Large intestine (tissue), 3 donors: ENCODE measurements at regions not wholly inside any gene's neighbourhood (a gene's known extent, or its start where the extent isn't known, plus 50 kb on each side); places are given as distances from the start of the nearest gene placed in this dataset.
A peak's percentile ranks its signal among the peaks of the same experiment; 100 is the strongest.

ENCODE experiments used
- DNase-seq, 2 donors: peaks; one replicate each; pipeline versions ENCODE4 v3.0.0 to v3.0.0-alpha.2; 2013
- H3K27ac ChIP-seq: one replicate; pipeline ENCODE4 v1.5.1; 2013; ENCODE audit warnings: low read length
- H3K27me3 ChIP-seq: 2 replicates; pipeline ENCODE4 v1.6.1; 2013; ENCODE audit warnings: low read length; ENCODE audit not compliant: control insufficient read depth, insufficient read depth
- H3K36me3 ChIP-seq: 2 replicates; pipeline ENCODE4 v1.6.1; 2013; ENCODE audit warnings: low read length; ENCODE audit not compliant: control insufficient read depth, insufficient read depth
- H3K4me1 ChIP-seq: one replicate; pipeline ENCODE4 v1.6.1; 2013; ENCODE audit warnings: low read length; ENCODE audit not compliant: control insufficient read depth, insufficient read depth
- H3K4me3 ChIP-seq: one replicate; pipeline ENCODE4 v1.5.1; 2013; ENCODE audit warnings: low read length
- H3K9me3 ChIP-seq: one replicate; pipeline ENCODE4 v1.6.1; 2013; ENCODE audit warnings: mild to moderate bottlenecking, low read depth, low read length, moderate library complexity; ENCODE audit not compliant: control insufficient read depth
- WGBS: methylation state at CpG from one replicate; pipeline ENCODE4 v1.1.5; 2013; ENCODE audit warnings: low lambda C conversion rate; ENCODE audit not compliant: insufficient coverage; 5-methylcytosine and 5-hydroxymethylcytosine counted together

- H3K9me3 ChIP-seq, result peaks cover 9% of the 10 kb centered on the region
- no peaks in the 10 kb centered on the region for H3K27me3 ChIP-seq
- DNase-seq, result no peak
- no peaks in the 10 kb centered on the region for H3K36me3 ChIP-seq
- H3K4me1 ChIP-seq, result no peaks in the 10 kb centered on the region
- H3K27ac ChIP-seq, result no peak overlapping the region
- 75% methylated on average over 1 of the region's 2 CpGs for WGBS
- no peak overlapping the region for H3K4me3 ChIP-seq
Observed at GRCh38 chr18:39620551-39621168, 2055.1 kb upstream of the CELF4 start.

GRCh38 chr18:39618265-39619003 lies 2052.8 kb upstream of the CELF4 start:
- no CpG with 5 or more reads among the region's 33 CpGs for WGBS
- no peak for DNase-seq
- H3K9me3 ChIP-seq, result peaks cover 9% of the 10 kb centered on the region
- H3K27me3 ChIP-seq, result no peaks in the 10 kb centered on the region
- no peak overlapping the region for H3K27ac ChIP-seq
- no peaks in the 10 kb centered on the region for H3K36me3 ChIP-seq
- no peaks in the 10 kb centered on the region for H3K4me1 ChIP-seq
- no peak overlapping the region for H3K4me3 ChIP-seq

- 90% methylated on average over 1 of the region's 3 CpGs for WGBS
Observed at GRCh38 chr18:39611381-39612100, 2045.9 kb upstream of the CELF4 start.

DNA sequence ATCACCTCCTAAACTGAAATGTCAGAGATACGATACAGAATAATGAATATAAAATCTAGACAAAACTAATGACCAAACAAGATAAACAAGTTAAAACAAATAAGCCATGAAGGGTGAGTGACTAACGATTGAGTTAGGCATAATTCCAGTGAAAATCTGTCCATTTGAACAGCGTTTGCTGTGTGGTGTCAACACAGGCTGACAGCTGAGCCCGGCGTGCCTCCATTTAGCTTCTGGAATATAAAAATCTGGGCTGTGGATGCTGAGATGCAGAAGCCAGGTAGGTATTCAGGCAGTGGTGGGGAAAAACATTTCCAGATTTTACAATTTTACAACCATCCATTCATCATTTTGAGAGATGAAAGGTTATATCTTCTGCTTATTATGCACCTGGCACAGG lies 2041.4 kb upstream of the CELF4 start:
- no peak for DNase-seq
- Histone ChIP-seq H3K27ac (no peak overlapping the region), H3K4me1 (no peaks in the 10 kb centered on the region), H3K36me3 (no peaks in the 10 kb centered on the region), H3K27me3 (no peaks in the 10 kb centered on the region), H3K9me3 (no peaks in the 10 kb centered on the region), H3K4me3 (no peak overlapping the region)
- WGBS, result no CpG with 5 or more reads among the region's 5 CpGs

More at GRCh38 chr18:39611381-39612100, 2045.9 kb upstream of the CELF4 start:
- Histone ChIP-seq H3K27me3 (no peaks in the 10 kb centered on the region), H3K9me3 (no peaks in the 10 kb centered on the region), H3K27ac (no peak overlapping the region), H3K4me3 (no peak overlapping the region), H3K4me1 (no peaks in the 10 kb centered on the region), H3K36me3 (no peaks in the 10 kb centered on the region)
- no peak for DNase-seq

- no peaks in the 10 kb centered on the region for H3K9me3 ChIP-seq
- no peaks in the 10 kb centered on the region for H3K4me1 ChIP-seq
- 90% methylated on average over 2 of the region's 5 CpGs for WGBS
- no peak overlapping the region for H3K27ac ChIP-seq
- no peaks in the 10 kb centered on the region for H3K27me3 ChIP-seq
- no peak for DNase-seq
- H3K4me3 ChIP-seq, result no peak overlapping the region
- H3K36me3 ChIP-seq, result no peaks in the 10 kb centered on the region
Observed at GRCh38 chr18:39604836-39605235, 2039.2 kb upstream of the CELF4 start.

DNA sequence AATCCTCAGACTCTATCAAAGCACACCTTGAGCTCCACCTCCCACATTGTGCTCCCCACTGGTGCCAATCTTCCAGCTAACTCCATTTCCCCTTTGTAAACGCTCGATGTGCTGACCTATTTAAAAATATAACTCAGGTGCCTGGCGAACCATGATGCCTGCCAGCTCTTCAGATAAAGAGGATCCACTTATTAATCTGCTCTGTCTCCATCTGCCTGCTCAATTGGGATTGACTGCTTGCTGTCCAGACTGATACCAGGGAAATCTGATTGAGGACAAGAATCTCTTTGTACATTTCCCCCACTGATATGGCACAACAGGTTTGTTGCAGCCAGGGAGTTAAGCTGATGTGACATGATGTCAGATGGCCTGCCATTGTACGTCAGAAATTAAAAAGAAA lies 2036.5 kb upstream of the CELF4 start:
- Histone ChIP-seq H3K4me1 (peaks cover 1% of the 10 kb centered on the region), H3K4me3 (no peak overlapping the region), H3K27me3 (no peaks in the 10 kb centered on the region), H3K27ac (no peak overlapping the region), H3K9me3 (no peaks in the 10 kb centered on the region), H3K36me3 (no peaks in the 10 kb centered on the region)
- WGBS, result 80% methylated on average over 1 of the region's 4 CpGs
- no peak for DNase-seq

DNA sequence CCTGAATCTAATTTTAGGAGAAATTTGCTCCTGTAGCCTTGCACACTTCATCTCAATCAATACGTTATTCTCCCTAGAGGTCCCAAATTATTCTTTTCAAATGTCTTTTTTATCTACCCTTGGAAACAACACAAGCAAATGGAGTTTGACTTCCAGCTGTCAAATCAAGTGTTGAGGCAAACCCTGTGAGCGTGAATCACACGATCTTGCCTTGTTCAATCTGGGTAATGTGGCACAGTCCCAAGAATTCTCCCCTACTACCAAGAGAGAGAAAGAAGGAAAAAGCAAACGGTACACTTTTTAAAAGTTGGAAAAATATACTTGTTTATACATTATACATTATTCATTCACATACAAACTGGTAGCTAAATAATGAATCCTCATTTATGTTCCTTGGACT lies 2035.3 kb upstream of the CELF4 start:
- Histone ChIP-seq H3K4me1 (peaks cover 3% of the 10 kb centered on the region), H3K27me3 (no peaks in the 10 kb centered on the region), H3K36me3 (no peaks in the 10 kb centered on the region), H3K4me3 (no peak overlapping the region), H3K27ac (no peak overlapping the region), H3K9me3 (no peaks in the 10 kb centered on the region)
- no peak for DNase-seq
- 100% methylated on average over 1 of the region's 4 CpGs for WGBS

DNA sequence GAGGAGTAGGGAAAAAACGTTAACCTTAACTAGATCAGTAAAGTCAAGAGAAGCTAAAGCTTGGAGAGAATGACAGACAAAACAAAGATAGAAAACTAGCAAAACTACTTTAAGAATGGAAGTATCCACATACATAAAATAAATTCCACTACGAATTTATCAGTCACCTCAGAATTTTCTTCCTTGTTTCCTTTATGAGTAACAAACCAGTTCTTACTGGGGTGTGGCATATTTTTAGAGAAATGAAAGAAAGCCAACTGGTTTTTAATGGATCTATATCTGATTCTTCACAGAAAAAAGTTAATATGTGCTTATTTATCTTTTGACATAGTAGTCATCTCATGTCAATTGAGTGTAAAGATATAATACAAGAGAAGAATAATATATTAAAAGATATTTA lies 2033.7 kb upstream of the CELF4 start:
- WGBS, result 71% methylated on average over 1 of the region's 2 CpGs

GRCh38 chr18:39596891-39597290 lies 2031.3 kb upstream of the CELF4 start:
- no peaks in the 10 kb centered on the region for H3K36me3 ChIP-seq
- peak overlapping the region; percentile 26 for H3K27ac ChIP-seq
- 40% methylated on average over 3 of the region's 7 CpGs for WGBS
- no peak overlapping the region for H3K4me3 ChIP-seq
- H3K4me1 ChIP-seq, result peaks cover 3% of the 10 kb centered on the region
- peak; percentile 30 to 65 for DNase-seq
- H3K27me3 ChIP-seq, result no peaks in the 10 kb centered on the region
- no peaks in the 10 kb centered on the region for H3K9me3 ChIP-seq

More for the DNA sequence above, 2033.7 kb upstream of the CELF4 start:
- Histone ChIP-seq H3K27me3 (no peaks in the 10 kb centered on the region), H3K9me3 (no peaks in the 10 kb centered on the region), H3K27ac (no peak overlapping the region), H3K4me3 (no peak overlapping the region), H3K4me1 (peaks cover 3% of the 10 kb centered on the region), H3K36me3 (no peaks in the 10 kb centered on the region)
- DNase-seq, result no peak

- Histone ChIP-seq H3K27ac (peak overlapping the region; percentile 26), H3K9me3 (no peaks in the 10 kb centered on the region), H3K4me1 (peaks cover 3% of the 10 kb centered on the region), H3K36me3 (no peaks in the 10 kb centered on the region), H3K4me3 (no peak overlapping the region), H3K27me3 (no peaks in the 10 kb centered on the region)
- DNase-seq, result no peak
Observed at GRCh38 chr18:39596221-39596620, 2030.6 kb upstream of the CELF4 start.
